ENCODE measurements at regions not wholly inside any gene's neighbourhood (a gene's known extent, or its start where the extent isn't known, plus 50 kb on each side); places are given as distances from the start of the nearest gene placed in this dataset.

DNA sequence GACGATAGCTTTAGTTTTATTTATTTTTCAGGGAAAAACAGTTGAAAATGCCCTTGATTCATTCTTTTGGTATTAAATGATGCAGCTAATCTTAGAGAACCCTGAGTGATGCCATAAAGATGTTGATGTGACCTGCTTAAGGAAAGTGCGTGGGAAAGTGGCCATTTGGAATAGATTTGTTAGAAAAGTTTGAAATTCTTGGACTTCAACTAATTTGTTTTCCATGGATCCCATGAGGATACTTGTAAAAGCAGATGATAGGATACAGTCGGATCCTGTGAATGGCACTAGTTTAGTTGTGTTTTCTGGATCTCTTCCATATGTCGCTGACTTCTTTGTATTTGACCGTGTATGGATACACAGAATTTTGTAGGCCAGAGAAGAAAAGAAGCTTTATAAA lies 69.0 kb downstream of the SEPTIN7 start:
- TF ChIP-seq, protein P1, sequence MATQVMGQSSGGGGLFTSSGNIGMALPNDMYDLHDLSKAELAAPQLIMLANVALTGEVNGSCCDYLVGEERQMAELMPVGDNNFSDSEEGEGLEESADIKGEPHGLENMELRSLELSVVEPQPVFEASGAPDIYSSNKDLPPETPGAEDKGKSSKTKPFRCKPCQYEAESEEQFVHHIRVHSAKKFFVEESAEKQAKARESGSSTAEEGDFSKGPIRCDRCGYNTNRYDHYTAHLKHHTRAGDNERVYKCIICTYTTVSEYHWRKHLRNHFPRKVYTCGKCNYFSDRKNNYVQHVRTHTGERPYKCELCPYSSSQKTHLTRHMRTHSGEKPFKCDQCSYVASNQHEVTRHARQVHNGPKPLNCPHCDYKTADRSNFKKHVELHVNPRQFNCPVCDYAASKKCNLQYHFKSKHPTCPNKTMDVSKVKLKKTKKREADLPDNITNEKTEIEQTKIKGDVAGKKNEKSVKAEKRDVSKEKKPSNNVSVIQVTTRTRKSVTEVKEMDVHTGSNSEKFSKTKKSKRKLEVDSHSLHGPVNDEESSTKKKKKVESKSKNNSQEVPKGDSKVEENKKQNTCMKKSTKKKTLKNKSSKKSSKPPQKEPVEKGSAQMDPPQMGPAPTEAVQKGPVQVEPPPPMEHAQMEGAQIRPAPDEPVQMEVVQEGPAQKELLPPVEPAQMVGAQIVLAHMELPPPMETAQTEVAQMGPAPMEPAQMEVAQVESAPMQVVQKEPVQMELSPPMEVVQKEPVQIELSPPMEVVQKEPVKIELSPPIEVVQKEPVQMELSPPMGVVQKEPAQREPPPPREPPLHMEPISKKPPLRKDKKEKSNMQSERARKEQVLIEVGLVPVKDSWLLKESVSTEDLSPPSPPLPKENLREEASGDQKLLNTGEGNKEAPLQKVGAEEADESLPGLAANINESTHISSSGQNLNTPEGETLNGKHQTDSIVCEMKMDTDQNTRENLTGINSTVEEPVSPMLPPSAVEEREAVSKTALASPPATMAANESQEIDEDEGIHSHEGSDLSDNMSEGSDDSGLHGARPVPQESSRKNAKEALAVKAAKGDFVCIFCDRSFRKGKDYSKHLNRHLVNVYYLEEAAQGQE (IDR thresholded peaks at IDR 0.05) = no peak
- TF ChIP-seq BCL3 (IDR thresholded peaks at IDR 0.05) (no peak), NFE2L2 (conservative IDR thresholded peaks at IDR 0.05; ENCODE audit: low read length) (no peak), RFX5 (IDR thresholded peaks at IDR 0.05) (no peak), HOXA7 (CRISPR knock-in tag; IDR thresholded peaks at IDR 0.05) (no peak), EP300 (IDR thresholded peaks at IDR 0.05) (no peak), JUNB (IDR thresholded peaks at IDR 0.05) (no peak), ELK1 (IDR thresholded peaks at IDR 0.05; ENCODE audit: low read depth, low read length) (no peak)
- TF ChIP-seq, protein P2, sequence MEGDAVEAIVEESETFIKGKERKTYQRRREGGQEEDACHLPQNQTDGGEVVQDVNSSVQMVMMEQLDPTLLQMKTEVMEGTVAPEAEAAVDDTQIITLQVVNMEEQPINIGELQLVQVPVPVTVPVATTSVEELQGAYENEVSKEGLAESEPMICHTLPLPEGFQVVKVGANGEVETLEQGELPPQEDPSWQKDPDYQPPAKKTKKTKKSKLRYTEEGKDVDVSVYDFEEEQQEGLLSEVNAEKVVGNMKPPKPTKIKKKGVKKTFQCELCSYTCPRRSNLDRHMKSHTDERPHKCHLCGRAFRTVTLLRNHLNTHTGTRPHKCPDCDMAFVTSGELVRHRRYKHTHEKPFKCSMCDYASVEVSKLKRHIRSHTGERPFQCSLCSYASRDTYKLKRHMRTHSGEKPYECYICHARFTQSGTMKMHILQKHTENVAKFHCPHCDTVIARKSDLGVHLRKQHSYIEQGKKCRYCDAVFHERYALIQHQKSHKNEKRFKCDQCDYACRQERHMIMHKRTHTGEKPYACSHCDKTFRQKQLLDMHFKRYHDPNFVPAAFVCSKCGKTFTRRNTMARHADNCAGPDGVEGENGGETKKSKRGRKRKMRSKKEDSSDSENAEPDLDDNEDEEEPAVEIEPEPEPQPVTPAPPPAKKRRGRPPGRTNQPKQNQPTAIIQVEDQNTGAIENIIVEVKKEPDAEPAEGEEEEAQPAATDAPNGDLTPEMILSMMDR (IDR thresholded peaks at IDR 0.05) = no peak
